Prostate gland (tissue), 2 donors: ENCODE measurements at regions not wholly inside any gene's neighbourhood (a gene's known extent, or its start where the extent isn't known, plus 50 kb on each side); places are given as distances from the start of the nearest gene placed in this dataset.

Source experiments
- DNase-seq: peaks from one replicate; pipeline ENCODE4 v3.0.0-alpha.2; 2019; ENCODE audit warnings: low spot score
- H3K27ac ChIP-seq, 2 donors: fragments of 200-600 bp; sonication (generic); 2 replicates each; pipeline ENCODE4 v1.5.1; 2017 to 2019
- H3K27me3 ChIP-seq: fragments of 200-600 bp; sonication (generic); replicated peaks from 2 replicates; pipeline ENCODE4 v1.5.1; 2019; ENCODE audit not compliant: insufficient read depth
- H3K36me3 ChIP-seq, 2 donors: fragments of 200-600 bp; sonication (generic); 1 replicate in 1 of 2; 2 replicates in 1 of 2; pipeline versions ENCODE4 v1.5.1 to v1.8.1; 2017 to 2019
- H3K4me1 ChIP-seq: fragments of 200-600 bp; sonication (generic); replicated peaks from 2 replicates; pipeline ENCODE4 v1.5.1; 2019
- H3K4me3 ChIP-seq, 2 donors: fragments of 200-600 bp; sonication (generic); 2 replicates each; pipeline ENCODE4 v1.5.1; 2017 to 2019
- H3K9me3 ChIP-seq: fragments of 200-600 bp; sonication (generic); 2 replicates; pipeline ENCODE4 v1.5.1; 2017
- POLR2A ChIP-seq: fragments of 450-650 bp; IDR thresholded peaks from one replicate; pipeline ENCODE4 v1.6.1; 2016; ENCODE audit warnings: antibody characterized with exemption, mild to moderate bottlenecking
- POLR2AphosphoS5 ChIP-seq: sonication (generic); formaldehyde crosslinking; IDR thresholded peaks from one replicate; pipeline ENCODE4 v1.6.1; 2017; ENCODE audit warnings: antibody characterized with exemption
- WGBS: methylation state at CpG from one replicate; pipeline ENCODE4 v1.1.5; 2018; 5-methylcytosine and 5-hydroxymethylcytosine counted together
- intact Hi-C: fragments of 100-400 bp; cut with DNase I; formaldehyde crosslinking; loops from one replicate; pipeline ENCODE4 v1.14.2; 2022
- TF ChIP-seq, protein P1 (sequence below), 4 experiments: fragments of 200-600 bp in 2 of 4; fragments of 450-650 bp in 2 of 4; sonication (generic) in 2 of 4; IDR thresholded peaks; 1 replicate in 3 of 4; 2 replicates in 1 of 4; pipeline ENCODE4 v1.5.1; 2016 to 2019; ENCODE audit warnings: antibody characterized with exemption in 4 of 4, mild to moderate bottlenecking in 2 of 4, moderate library complexity in 2 of 4

GRCh38 chr21:35475009-35475408, 425.9 kb upstream of the RUNX1 start:
- no peaks in the 10 kb centered on the region for H3K4me1 ChIP-seq
- H3K9me3 ChIP-seq: no peaks in the 10 kb centered on the region
- no peak for DNase-seq
- intact Hi-C loops: no loop called here
- no peak overlapping the region for H3K27ac ChIP-seq
- H3K27me3 ChIP-seq: no peaks in the 10 kb centered on the region
- H3K36me3 ChIP-seq: no peaks in the 10 kb centered on the region
- H3K4me3 ChIP-seq: no peak overlapping the region
- TF ChIP-seq POLR2A: no peak
- no peak for TF ChIP-seq POLR2AphosphoS5
- TF ChIP-seq, protein P1, sequence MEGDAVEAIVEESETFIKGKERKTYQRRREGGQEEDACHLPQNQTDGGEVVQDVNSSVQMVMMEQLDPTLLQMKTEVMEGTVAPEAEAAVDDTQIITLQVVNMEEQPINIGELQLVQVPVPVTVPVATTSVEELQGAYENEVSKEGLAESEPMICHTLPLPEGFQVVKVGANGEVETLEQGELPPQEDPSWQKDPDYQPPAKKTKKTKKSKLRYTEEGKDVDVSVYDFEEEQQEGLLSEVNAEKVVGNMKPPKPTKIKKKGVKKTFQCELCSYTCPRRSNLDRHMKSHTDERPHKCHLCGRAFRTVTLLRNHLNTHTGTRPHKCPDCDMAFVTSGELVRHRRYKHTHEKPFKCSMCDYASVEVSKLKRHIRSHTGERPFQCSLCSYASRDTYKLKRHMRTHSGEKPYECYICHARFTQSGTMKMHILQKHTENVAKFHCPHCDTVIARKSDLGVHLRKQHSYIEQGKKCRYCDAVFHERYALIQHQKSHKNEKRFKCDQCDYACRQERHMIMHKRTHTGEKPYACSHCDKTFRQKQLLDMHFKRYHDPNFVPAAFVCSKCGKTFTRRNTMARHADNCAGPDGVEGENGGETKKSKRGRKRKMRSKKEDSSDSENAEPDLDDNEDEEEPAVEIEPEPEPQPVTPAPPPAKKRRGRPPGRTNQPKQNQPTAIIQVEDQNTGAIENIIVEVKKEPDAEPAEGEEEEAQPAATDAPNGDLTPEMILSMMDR (IDR thresholded peaks at IDR 0.05): no peak

- no peak for TF ChIP-seq POLR2AphosphoS5
- TF ChIP-seq, protein P1 (IDR thresholded peaks at IDR 0.05): no peak
- TF ChIP-seq POLR2A: no peak
- DNase-seq: no peak
- 88% methylated on average over 1 of the region's 1 CpG for WGBS
Observed at GRCh38 chr21:35473496-35473895, 424.4 kb upstream of the RUNX1 start.

DNA sequence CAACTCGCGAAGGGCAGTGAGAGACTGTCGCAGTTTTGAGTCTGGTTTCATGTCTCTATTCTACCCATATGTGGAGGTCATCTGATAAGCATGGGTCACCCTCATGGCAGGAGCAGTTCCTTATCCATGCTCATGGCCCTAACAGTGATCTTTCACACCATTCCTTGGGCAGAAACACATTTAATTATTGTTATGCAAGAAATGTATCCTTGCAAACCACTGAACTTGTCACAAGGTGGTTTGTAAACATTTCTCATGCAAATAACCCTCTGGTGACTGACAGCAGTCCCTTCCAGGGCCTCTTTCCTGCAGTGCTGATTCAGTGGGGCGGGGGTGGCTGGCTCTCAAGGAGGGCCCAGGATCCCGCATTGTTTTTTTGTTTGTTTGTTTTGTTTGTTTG, 421.4 kb upstream of the RUNX1 start:
- no peak overlapping the region for H3K27ac ChIP-seq
- no peaks in the 10 kb centered on the region for H3K9me3 ChIP-seq
- TF ChIP-seq, protein P1 (IDR thresholded peaks at IDR 0.05): no peak
- TF ChIP-seq POLR2AphosphoS5: no peak
- TF ChIP-seq POLR2A: no peak
- no peak overlapping the region for H3K4me3 ChIP-seq
- no peaks in the 10 kb centered on the region for H3K27me3 ChIP-seq
- no peak for DNase-seq
- intact Hi-C loops: no loop called here
- no peaks in the 10 kb centered on the region for H3K36me3 ChIP-seq
- WGBS: 71% methylated on average over 5 of the region's 5 CpGs
- no peaks in the 10 kb centered on the region for H3K4me1 ChIP-seq

More at GRCh38 chr21:35473496-35473895, 424.4 kb upstream of the RUNX1 start:
- Histone ChIP-seq H3K27ac (no peak overlapping the region), H3K4me3 (no peak overlapping the region), H3K27me3 (no peaks in the 10 kb centered on the region), H3K9me3 (no peaks in the 10 kb centered on the region), H3K4me1 (no peaks in the 10 kb centered on the region), H3K36me3 (no peaks in the 10 kb centered on the region)
- intact Hi-C loops: no loop called here

GRCh38 chr21:35469498-35469897, 420.4 kb upstream of the RUNX1 start:
- TF ChIP-seq POLR2AphosphoS5: no peak
- TF ChIP-seq, protein P1 (IDR thresholded peaks at IDR 0.05): no peak
- TF ChIP-seq POLR2A: no peak
- H3K4me1 ChIP-seq: no peaks in the 10 kb centered on the region
- H3K36me3 ChIP-seq: no peaks in the 10 kb centered on the region
- no peaks in the 10 kb centered on the region for H3K27me3 ChIP-seq
- 88% methylated on average over 1 of the region's 1 CpG for WGBS
- intact Hi-C loops: no loop called here
- DNase-seq: no peak
- H3K27ac ChIP-seq: no peak overlapping the region
- H3K4me3 ChIP-seq: no peak overlapping the region
- H3K9me3 ChIP-seq: no peaks in the 10 kb centered on the region

DNA sequence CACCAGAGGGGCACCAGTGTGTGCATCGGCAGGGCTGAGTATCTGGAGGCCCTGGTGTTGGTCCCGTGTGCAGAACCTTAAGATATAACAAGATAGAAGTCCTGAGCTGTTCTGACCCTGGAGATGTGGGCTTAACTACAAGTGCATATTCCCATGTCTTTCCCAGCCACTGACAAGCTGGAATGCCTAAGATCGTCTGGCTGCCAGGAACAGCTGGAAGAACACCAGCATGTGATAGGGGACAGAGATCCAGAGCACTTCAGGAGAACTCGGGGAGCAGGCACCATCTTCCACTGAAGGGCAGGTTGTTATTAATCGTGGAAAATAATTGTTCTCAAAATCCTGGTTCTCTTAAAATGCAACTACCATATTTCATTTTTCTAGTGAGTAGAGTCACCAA, 419.9 kb upstream of the RUNX1 start:
- Histone ChIP-seq H3K9me3 (no peaks in the 10 kb centered on the region), H3K4me3 (no peak overlapping the region), H3K27me3 (no peaks in the 10 kb centered on the region), H3K27ac (no peak overlapping the region), H3K36me3 (no peaks in the 10 kb centered on the region), H3K4me1 (no peaks in the 10 kb centered on the region)
- intact Hi-C loops: no loop called here
- TF ChIP-seq POLR2AphosphoS5: no peak
- TF ChIP-seq, protein P1 (IDR thresholded peaks at IDR 0.05): no peak
- TF ChIP-seq POLR2A: no peak
- DNase-seq: no peak
- WGBS: 68% methylated on average over 5 of the region's 5 CpGs
